H1 (cell line): ENCODE measurements at regions not wholly inside any gene's neighbourhood (a gene's known extent, or its start where the extent isn't known, plus 50 kb on each side); places are given as distances from the start of the nearest gene placed in this dataset.

Source experiments
- CHD7 ChIP-seq: fragments of 300-600 bp; sonication (generic); IDR thresholded peaks from 2 replicates; pipeline ENCODE4 v1.7.1; 2012; ENCODE audit warnings: low read length, moderate library complexity, mild to moderate bottlenecking, inconsistent platforms; ENCODE audit not compliant: insufficient replicate concordance

GRCh38 chr5:87061046-87061445 is 206.6 kb upstream of the RASA1 start (continued):
- no peak for TF ChIP-seq CHD7
